ENCODE measurements at regions not wholly inside any gene's neighbourhood (a gene's known extent, or its start where the extent isn't known, plus 50 kb on each side); places are given as distances from the start of the nearest gene placed in this dataset.

DNA sequence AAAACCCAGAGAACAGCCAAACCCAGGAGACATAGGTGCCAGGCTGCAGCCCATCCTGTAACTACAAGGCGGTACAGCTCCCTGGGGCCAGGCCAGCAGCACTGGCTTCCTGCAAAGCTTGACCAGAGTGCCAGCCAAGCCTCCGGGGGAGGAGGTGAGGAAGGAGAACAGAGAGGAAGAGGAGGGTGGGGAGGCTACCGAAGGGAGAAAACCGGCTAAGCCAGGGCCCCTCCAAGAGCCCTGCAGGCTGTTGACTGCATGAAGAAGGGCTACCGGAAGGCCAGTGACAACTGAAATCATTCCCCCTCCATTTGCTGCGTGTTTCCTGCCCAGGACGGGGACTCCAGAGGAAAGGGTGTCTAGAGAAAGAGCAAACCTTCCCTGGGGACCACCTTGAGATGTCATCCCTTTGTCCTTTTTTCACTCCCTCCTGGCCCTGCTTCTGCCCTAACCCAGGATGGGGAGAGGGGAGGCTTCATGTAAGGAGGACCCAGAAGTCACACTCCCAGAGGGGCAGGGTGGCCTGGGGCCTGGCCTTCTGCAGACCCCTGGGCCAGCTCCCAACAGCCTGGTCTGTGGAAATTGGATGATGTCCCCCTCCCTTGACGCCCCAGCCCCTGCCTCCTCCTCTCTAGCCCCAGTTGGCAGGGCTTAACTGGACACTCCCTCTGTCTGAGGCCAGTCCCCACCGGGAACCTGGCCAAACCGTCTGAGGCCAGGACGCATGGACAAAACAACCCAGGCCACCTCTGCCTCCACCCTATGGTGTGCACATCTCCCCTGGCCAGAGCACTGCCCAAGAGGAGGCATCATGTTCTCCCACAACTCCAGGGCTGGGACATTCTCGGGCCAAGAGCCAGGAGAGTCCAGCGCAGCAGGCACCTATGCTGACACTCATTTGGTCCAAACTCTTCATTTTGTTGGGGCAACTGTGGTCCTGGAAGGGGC, 207.8 kb downstream of the CYP26B1 start:
- no peaks in the 10 kb centered on the region for H3K9me3 ChIP-seq (ENCODE audit: insufficient read depth, low read length)
- H3K79me2 ChIP-seq (ENCODE audit: low read length) = no peaks in the 10 kb centered on the region
- no peaks in the 10 kb centered on the region for H3K27me3 ChIP-seq (ENCODE audit: low read depth, low read length)
- H3K27ac ChIP-seq (ENCODE audit: low read length) = no peak overlapping the region
- no peaks in the 10 kb centered on the region for H3K4me1 ChIP-seq (ENCODE audit: low read length)
- no peaks in the 10 kb centered on the region for H3K36me3 ChIP-seq (replicated peaks; ENCODE audit: low read depth, low read length)
- TF ChIP-seq EZH2phosphoT487 (IDR thresholded peaks at IDR 0.05; ENCODE audit: low read depth) = no peak
- TF ChIP-seq, protein P1, sequence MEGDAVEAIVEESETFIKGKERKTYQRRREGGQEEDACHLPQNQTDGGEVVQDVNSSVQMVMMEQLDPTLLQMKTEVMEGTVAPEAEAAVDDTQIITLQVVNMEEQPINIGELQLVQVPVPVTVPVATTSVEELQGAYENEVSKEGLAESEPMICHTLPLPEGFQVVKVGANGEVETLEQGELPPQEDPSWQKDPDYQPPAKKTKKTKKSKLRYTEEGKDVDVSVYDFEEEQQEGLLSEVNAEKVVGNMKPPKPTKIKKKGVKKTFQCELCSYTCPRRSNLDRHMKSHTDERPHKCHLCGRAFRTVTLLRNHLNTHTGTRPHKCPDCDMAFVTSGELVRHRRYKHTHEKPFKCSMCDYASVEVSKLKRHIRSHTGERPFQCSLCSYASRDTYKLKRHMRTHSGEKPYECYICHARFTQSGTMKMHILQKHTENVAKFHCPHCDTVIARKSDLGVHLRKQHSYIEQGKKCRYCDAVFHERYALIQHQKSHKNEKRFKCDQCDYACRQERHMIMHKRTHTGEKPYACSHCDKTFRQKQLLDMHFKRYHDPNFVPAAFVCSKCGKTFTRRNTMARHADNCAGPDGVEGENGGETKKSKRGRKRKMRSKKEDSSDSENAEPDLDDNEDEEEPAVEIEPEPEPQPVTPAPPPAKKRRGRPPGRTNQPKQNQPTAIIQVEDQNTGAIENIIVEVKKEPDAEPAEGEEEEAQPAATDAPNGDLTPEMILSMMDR (IDR thresholded peaks at IDR 0.05; ENCODE audit: low read depth, low read length) = no peak
- no peak overlapping the region for H3K9ac ChIP-seq (ENCODE audit: low read length)
- H4K20me1 ChIP-seq (ENCODE audit: insufficient read depth, low read length) = no peaks in the 10 kb centered on the region
- H3K4me2 ChIP-seq (ENCODE audit: low read length) = no peak overlapping the region
- H3K4me3 ChIP-seq (ENCODE audit: low read length) = no peak overlapping the region
- H2AFZ ChIP-seq (ENCODE audit: low read depth, low read length) = no peak overlapping the region

DNA sequence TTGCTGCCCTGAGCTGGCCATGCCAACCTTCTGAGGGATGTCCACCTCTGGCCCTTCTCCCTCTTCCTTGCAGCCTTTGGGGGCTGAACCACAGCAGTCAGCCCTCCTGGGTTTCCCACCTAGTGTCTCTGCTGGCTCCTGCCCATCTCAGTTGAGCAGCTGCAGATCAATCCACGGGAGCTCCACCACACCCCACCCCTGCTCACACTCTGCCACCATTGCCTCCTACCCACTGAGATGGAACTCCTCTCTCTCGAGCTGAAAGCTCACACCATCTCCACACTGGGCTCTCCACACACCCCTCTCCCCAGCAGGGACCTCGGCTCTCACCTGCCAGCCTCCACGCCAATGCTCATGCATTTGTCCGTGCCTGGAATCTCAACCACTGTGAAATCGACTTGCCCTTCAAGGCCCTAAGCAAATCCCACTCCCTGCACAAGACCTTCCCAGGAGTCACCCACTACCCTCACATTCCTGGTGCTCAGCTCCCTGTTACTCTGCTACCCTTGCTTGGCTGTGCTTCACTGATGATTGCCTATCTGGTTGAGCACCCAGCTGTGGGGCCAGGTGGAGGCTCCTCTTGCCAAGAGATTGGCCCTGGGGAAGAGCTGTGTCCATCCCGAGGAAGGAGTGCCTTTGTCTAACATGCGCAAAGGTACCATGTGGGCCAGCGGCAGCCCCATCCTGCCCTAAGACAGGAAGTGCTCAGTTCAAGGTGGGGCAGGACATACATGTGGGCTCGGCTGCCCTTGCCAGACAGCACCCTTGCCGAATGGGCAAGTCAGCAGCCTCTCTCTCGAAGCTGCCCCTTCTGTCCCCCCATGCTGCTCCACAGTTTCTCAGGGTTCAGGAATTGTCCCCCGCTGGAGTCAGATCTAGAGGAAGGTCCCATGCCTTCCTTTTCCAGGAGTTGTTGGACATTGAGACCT, 208.7 kb downstream of the CYP26B1 start:
- no peaks in the 10 kb centered on the region for H3K79me2 ChIP-seq (ENCODE audit: low read length)

DNA sequence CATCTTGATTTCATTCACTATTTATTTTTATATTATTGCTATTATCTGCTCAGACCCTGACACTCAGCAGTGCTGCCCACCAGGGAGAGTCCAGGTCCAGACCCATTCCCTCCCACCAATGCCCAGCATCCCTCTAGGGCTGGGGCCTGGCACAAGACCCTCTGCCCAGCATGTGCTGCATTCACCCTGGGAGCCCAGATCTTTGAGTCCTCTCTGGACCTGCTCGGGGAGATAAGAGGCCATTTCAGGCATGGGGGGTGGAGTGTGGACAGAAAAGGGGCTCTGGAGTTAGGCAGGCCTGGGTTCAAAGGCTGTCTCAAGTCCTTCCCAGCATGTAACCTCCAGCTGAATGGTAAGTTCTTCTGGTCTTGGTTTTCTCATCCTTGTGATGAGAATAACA, 209.6 kb downstream of the CYP26B1 start:
- Histone ChIP-seq H3K4me2 (ENCODE audit: low read length) (no peak overlapping the region), H3K4me1 (ENCODE audit: low read length) (no peaks in the 10 kb centered on the region), H3K36me3 (replicated peaks; ENCODE audit: low read depth, low read length) (no peaks in the 10 kb centered on the region), H4K20me1 (ENCODE audit: insufficient read depth, low read length) (no peaks in the 10 kb centered on the region), H3K79me2 (ENCODE audit: low read length) (no peaks in the 10 kb centered on the region), H3K27me3 (ENCODE audit: low read depth, low read length) (no peaks in the 10 kb centered on the region), H2AFZ (ENCODE audit: low read depth, low read length) (no peak overlapping the region), H3K27ac (ENCODE audit: low read length) (no peak overlapping the region), H3K9ac (ENCODE audit: low read length) (no peak overlapping the region), H3K9me3 (ENCODE audit: insufficient read depth, low read length) (no peaks in the 10 kb centered on the region), H3K4me3 (ENCODE audit: low read length) (no peak overlapping the region)
- no peak for TF ChIP-seq EZH2phosphoT487 (IDR thresholded peaks at IDR 0.05; ENCODE audit: low read depth)
- TF ChIP-seq, protein P1 (IDR thresholded peaks at IDR 0.05; ENCODE audit: low read depth, low read length) = no peak

More for the DNA sequence above, 208.7 kb downstream of the CYP26B1 start:
- Histone ChIP-seq H3K4me1 (ENCODE audit: low read length) (no peaks in the 10 kb centered on the region), H3K4me2 (ENCODE audit: low read length) (no peak overlapping the region), H3K4me3 (ENCODE audit: low read length) (no peak overlapping the region), H3K9ac (ENCODE audit: low read length) (no peak overlapping the region), H3K9me3 (ENCODE audit: insufficient read depth, low read length) (no peaks in the 10 kb centered on the region), H2AFZ (ENCODE audit: low read depth, low read length) (no peak overlapping the region), H3K27ac (ENCODE audit: low read length) (no peak overlapping the region), H4K20me1 (ENCODE audit: insufficient read depth, low read length) (no peaks in the 10 kb centered on the region), H3K36me3 (replicated peaks; ENCODE audit: low read depth, low read length) (no peaks in the 10 kb centered on the region), H3K27me3 (ENCODE audit: low read depth, low read length) (no peaks in the 10 kb centered on the region)
- TF ChIP-seq, protein P1 (IDR thresholded peaks at IDR 0.05; ENCODE audit: low read depth, low read length) = no peak
- TF ChIP-seq EZH2phosphoT487 (IDR thresholded peaks at IDR 0.05; ENCODE audit: low read depth) = no peak

DNA sequence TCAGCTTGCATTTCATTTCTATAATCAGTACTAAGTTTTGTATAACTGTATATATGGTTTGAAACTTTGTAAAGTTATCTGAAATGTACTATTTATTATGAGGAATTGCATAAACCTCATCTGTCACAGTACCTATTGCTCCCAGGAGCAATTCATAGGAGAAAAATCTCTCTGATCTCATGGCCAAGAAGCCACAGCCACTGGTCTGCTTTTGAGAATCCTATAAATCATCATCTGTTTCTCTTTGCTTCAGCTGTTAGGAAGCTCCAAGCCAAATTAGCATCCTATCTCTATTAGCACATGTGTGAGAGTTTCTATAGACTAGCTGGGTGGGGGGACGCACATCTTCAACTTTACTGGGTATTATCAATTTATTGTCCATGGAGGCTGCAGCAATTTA, 210.3 kb downstream of the CYP26B1 start:
- H3K4me2 ChIP-seq (ENCODE audit: low read length) = no peak overlapping the region
- no peaks in the 10 kb centered on the region for H3K79me2 ChIP-seq (ENCODE audit: low read length)
- TF ChIP-seq, protein P1 (IDR thresholded peaks at IDR 0.05; ENCODE audit: low read depth, low read length) = no peak
- TF ChIP-seq EZH2phosphoT487 (IDR thresholded peaks at IDR 0.05; ENCODE audit: low read depth) = no peak
- no peaks in the 10 kb centered on the region for H3K27me3 ChIP-seq (ENCODE audit: low read depth, low read length)
- H3K9me3 ChIP-seq (ENCODE audit: insufficient read depth, low read length) = no peaks in the 10 kb centered on the region
- no peaks in the 10 kb centered on the region for H3K36me3 ChIP-seq (replicated peaks; ENCODE audit: low read depth, low read length)
- H3K4me1 ChIP-seq (ENCODE audit: low read length) = no peaks in the 10 kb centered on the region
- no peaks in the 10 kb centered on the region for H4K20me1 ChIP-seq (ENCODE audit: insufficient read depth, low read length)
- no peak overlapping the region for H3K27ac ChIP-seq (ENCODE audit: low read length)
- H3K4me3 ChIP-seq (ENCODE audit: low read length) = no peak overlapping the region
- no peak overlapping the region for H2AFZ ChIP-seq (ENCODE audit: low read depth, low read length)
- no peak overlapping the region for H3K9ac ChIP-seq (ENCODE audit: low read length)
